Ascending aorta (tissue), 2 donors: ENCODE measurements at regions not wholly inside any gene's neighbourhood (a gene's known extent, or its start where the extent isn't known, plus 50 kb on each side); places are given as distances from the start of the nearest gene placed in this dataset.

ENCODE experiments used
- DNase-seq, 2 donors: peaks; one replicate each; pipeline ENCODE4 v3.0.0-alpha.2; 2019; ENCODE audit warnings: low spot score in 2 of 2
- H3K27ac ChIP-seq, 2 donors: fragments of 200-600 bp; sonication (generic); one replicate each; pipeline ENCODE4 v1.5.1; 2016 to 2017; ENCODE audit warnings: mild to moderate bottlenecking in 1 of 2
- H3K27me3 ChIP-seq: fragments of 200-600 bp; sonication (generic); one replicate; pipeline ENCODE4 v1.5.1; 2017
- H3K36me3 ChIP-seq, 2 donors: fragments of 200-600 bp; sonication (generic); one replicate each; pipeline ENCODE4 v1.5.1; 2016
- H3K4me1 ChIP-seq, 2 donors: fragments of 200-600 bp; sonication (generic); one replicate each; pipeline ENCODE4 v1.5.1; 2016 to 2017; ENCODE audit warnings: mild to moderate bottlenecking in 1 of 2
- H3K4me3 ChIP-seq, 2 donors: fragments of 200-600 bp; sonication (generic); one replicate each; pipeline ENCODE4 v1.5.1; 2016 to 2017; ENCODE audit warnings: mild to moderate bottlenecking in 1 of 2
- H3K9me3 ChIP-seq, 2 donors: fragments of 200-600 bp; sonication (generic); one replicate each; pipeline ENCODE4 v1.5.1; 2016
- intact Hi-C: fragments of 100-400 bp; cut with DNase I; formaldehyde crosslinking; loops from one replicate; pipeline ENCODE4 v1.15.1; 2023
- TF ChIP-seq, protein P1 (sequence below), 3 experiments: fragments of 200-600 bp in 2 of 3; fragments of 450-650 bp in 1 of 3; sonication (generic) in 2 of 3; IDR thresholded peaks; one replicate each; pipeline ENCODE4 v1.5.1; 2016 to 2019; ENCODE audit warnings: antibody characterized with exemption in 3 of 3, mild to moderate bottlenecking in 1 of 3, moderate library complexity in 1 of 3

DNA sequence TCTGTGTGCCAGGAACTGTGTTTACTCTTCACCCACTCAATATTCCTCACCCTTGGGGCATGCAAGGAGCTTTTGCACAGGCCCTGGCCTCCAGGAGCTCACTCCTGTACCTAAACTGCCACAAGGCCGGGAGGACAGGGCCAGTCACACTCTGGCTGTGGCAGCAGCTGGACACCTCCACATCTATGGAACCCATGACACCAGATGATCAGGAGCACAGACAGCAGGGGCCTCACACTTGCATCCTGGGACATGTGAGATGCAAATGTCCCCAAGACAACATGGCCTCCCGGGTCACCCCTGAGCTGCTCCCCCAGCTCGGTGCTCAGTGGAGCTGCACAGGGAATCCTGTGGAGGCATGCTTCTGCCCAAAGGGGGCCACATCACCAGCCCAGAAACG lies 61.8 kb upstream of the SLC66A3 start:
- peak in 1 of 2 donors; percentile 54 for DNase-seq
- TF ChIP-seq, protein P1, sequence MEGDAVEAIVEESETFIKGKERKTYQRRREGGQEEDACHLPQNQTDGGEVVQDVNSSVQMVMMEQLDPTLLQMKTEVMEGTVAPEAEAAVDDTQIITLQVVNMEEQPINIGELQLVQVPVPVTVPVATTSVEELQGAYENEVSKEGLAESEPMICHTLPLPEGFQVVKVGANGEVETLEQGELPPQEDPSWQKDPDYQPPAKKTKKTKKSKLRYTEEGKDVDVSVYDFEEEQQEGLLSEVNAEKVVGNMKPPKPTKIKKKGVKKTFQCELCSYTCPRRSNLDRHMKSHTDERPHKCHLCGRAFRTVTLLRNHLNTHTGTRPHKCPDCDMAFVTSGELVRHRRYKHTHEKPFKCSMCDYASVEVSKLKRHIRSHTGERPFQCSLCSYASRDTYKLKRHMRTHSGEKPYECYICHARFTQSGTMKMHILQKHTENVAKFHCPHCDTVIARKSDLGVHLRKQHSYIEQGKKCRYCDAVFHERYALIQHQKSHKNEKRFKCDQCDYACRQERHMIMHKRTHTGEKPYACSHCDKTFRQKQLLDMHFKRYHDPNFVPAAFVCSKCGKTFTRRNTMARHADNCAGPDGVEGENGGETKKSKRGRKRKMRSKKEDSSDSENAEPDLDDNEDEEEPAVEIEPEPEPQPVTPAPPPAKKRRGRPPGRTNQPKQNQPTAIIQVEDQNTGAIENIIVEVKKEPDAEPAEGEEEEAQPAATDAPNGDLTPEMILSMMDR (IDR thresholded peaks at IDR 0.05) = no peak
- H3K36me3 ChIP-seq = no peaks in the 10 kb centered on the region

DNA sequence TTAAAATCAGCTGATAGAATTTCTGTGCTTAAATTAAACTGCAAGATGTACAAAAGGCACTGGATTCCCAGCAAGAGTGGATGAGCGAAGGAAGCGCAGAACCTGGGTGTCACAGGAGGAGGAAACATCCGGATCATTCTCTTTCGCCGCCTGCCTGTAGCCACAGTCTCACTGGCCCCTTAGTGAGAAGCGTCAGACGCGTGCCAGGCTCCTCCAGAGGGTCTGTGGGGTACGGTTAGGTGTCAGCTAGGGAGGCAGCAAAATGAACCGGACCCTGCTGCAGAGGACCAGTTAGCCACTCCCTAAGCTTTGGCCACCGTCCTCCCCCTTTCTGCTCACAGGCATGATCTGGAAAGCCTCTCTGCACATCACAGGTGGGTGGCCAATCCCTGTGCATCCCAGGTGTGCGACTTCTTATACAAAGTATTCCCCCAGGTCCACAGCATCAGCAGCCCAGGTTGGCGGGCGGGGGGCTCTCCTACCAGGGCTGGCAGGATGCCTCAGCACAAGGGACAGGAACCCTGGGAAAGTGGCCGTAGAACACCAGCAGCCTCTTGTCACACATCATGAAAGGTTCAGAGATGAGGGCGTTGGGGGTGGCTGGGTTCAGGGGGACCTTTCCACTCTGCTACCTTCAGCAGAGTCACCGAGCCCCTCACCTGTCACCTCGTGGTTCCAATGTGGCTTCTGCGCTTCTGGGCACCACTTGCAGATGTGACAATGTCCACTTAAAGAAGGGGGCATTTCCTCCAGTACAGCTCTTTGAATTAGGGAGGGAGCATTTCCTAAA lies 61.1 kb upstream of the SLC66A3 start:
- Histone ChIP-seq H3K36me3 (no peaks in the 10 kb centered on the region), H3K27ac (no peak overlapping the region), H3K4me1 (no peaks in the 10 kb centered on the region), H3K4me3 (no peak overlapping the region), H3K9me3 (no peaks in the 10 kb centered on the region), H3K27me3 (no peaks in the 10 kb centered on the region)
- TF ChIP-seq, protein P1 (IDR thresholded peaks at IDR 0.05) = no peak
- peak in 1 of 2 donors; percentile 25 for DNase-seq
- intact Hi-C loops = no loop called here

More for the DNA sequence above, 61.8 kb upstream of the SLC66A3 start:
- Histone ChIP-seq H3K9me3 (no peaks in the 10 kb centered on the region), H3K27me3 (no peaks in the 10 kb centered on the region), H3K4me1 (no peaks in the 10 kb centered on the region), H3K4me3 (no peak overlapping the region), H3K27ac (no peak overlapping the region)
- intact Hi-C loops = no loop called here

DNA sequence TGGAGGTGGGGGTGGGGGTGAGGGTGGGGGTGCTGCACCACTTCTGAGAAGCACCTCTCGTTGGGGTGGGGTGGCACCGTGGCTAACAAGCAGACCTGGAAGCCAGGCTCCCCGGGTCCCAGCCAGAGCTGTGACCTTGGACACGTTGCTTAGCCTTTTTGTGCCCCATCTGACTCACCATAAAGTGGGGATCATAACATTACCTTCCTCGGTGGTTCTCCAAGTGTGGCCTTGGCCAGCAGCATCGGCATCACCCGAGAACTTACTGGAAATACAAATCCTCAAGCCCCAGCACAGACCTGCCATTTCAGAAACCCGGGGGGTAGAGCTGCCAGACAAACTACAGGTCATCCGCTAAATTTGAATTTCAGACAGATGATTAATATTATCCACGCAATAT lies 58.7 kb upstream of the SLC66A3 start:
- Histone ChIP-seq H3K27ac (no peak overlapping the region), H3K4me1 (no peaks in the 10 kb centered on the region), H3K36me3 (no peaks in the 10 kb centered on the region), H3K27me3 (no peaks in the 10 kb centered on the region), H3K9me3 (no peaks in the 10 kb centered on the region), H3K4me3 (no peak overlapping the region)
- peak in 1 of 2 donors; percentile 37 for DNase-seq
- TF ChIP-seq, protein P1 (IDR thresholded peaks at IDR 0.05) = no peak
- intact Hi-C loops = no loop called here

DNA sequence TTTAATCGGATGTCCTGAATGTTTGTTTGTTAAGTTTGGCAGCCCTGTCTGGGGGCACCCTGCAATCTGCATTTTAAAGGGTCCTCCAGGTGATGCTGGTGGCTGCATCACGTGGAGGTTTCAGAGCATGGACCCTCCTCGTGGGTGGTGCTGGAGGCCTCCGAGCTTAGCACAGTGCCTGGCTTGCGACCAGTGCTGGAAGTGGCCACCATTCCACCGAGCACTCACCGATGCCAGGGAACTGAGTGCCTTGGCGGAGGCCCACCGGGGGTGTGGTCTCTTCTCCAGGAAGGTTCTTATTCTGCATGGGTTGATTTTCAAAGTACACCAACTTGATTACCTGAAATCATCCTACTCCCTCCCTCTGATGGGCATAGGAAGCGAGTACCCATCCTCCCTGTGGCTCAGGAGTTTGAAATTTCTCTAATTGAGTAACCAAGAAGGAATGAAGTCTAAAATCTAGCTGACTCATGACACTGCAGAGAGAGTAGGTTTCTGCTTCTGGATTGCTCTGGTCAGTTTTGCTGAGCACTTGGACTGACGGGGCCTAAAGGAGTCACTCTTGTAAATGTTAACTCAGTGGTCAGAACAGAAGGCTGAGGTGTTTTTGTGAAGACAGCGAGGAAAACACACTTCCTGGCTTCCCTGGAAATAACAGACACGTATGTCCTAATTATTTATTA lies 58.1 kb upstream of the SLC66A3 start:
- no peaks in the 10 kb centered on the region for H3K27me3 ChIP-seq
- H3K27ac ChIP-seq = no peak overlapping the region
- H3K9me3 ChIP-seq = no peaks in the 10 kb centered on the region
- H3K4me3 ChIP-seq = no peak overlapping the region
- TF ChIP-seq, protein P1 (IDR thresholded peaks at IDR 0.05) = no peak
- no peaks in the 10 kb centered on the region for H3K36me3 ChIP-seq
- peak in 1 of 2 donors; percentile 34 for DNase-seq
- H3K4me1 ChIP-seq = no peaks in the 10 kb centered on the region
- intact Hi-C loops = no loop called here

DNA sequence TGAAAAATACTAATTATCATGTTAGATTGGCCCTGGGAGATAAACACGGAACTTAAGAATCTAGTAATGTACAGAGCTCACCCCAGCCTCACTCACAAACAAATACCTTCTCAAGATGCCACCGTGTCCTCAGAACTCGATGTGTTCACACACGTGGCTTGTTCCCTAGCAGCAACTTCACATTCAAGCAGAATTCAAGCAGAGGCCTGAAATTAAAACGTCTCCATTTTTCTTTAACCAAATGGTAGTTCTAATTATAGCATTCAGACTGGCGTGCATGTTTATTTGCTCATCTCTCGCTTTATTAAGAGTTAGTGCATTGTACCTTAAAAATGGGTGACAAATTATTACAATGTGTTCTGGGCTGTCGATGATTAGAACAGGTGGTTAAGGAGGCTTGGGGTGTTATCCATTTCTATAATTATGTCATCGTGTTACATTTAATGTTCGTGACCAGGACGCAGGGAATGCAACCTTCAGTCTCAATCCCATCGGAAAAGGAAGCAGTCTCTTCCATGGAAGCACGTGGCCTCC lies 57.3 kb upstream of the SLC66A3 start:
- intact Hi-C loops = no loop called here
- no peaks in the 10 kb centered on the region for H3K9me3 ChIP-seq
- no peak overlapping the region for H3K27ac ChIP-seq
- H3K36me3 ChIP-seq = no peaks in the 10 kb centered on the region
- TF ChIP-seq, protein P1 (IDR thresholded peaks at IDR 0.05) = no peak
- peak in 1 of 2 donors; percentile 21 for DNase-seq
- no peaks in the 10 kb centered on the region for H3K27me3 ChIP-seq
- no peaks in the 10 kb centered on the region for H3K4me1 ChIP-seq
- H3K4me3 ChIP-seq = no peak overlapping the region
